Uterus (tissue), 2 donors: ENCODE measurements at regions not wholly inside any gene's neighbourhood (a gene's known extent, or its start where the extent isn't known, plus 50 kb on each side); places are given as distances from the start of the nearest gene placed in this dataset.

Experiments used
- POLR2A ChIP-seq, 2 donors: fragments of 450-650 bp; IDR thresholded peaks; one replicate each; pipeline ENCODE4 v1.6.1; 2016; ENCODE audit warnings: antibody characterized with exemption in 2 of 2, mild to moderate bottlenecking in 1 of 2, moderate library complexity in 1 of 2
- TF ChIP-seq, protein P1 (sequence below), 4 experiments: fragments of 200-600 bp in 2 of 4; fragments of 450-650 bp in 2 of 4; sonication (generic) in 2 of 4; IDR thresholded peaks; one replicate each; pipeline ENCODE4 v1.5.1; 2016 to 2019; ENCODE audit warnings: antibody characterized with exemption in 4 of 4, mild to moderate bottlenecking in 2 of 4, moderate library complexity in 1 of 4

DNA sequence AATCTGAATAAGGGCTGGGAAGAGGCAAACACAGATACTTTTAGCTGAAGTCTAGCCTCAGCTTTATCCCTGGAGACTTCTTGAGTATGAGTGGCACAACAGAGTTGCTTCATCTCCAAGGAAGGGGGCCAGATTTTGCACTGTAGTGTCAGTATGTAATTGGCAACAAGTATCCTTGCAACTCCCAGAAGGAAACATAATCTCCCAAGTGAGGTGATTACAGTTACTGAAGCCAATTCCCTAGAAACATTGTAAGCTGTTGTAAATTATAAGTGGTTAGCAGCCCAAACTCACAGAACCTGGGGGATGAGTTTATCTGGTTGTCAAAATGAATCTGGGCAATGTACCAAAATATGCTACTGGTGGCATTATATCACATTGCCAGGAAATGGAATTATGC is 2065.7 kb upstream of the PCDH20 start:
- TF ChIP-seq, protein P1, sequence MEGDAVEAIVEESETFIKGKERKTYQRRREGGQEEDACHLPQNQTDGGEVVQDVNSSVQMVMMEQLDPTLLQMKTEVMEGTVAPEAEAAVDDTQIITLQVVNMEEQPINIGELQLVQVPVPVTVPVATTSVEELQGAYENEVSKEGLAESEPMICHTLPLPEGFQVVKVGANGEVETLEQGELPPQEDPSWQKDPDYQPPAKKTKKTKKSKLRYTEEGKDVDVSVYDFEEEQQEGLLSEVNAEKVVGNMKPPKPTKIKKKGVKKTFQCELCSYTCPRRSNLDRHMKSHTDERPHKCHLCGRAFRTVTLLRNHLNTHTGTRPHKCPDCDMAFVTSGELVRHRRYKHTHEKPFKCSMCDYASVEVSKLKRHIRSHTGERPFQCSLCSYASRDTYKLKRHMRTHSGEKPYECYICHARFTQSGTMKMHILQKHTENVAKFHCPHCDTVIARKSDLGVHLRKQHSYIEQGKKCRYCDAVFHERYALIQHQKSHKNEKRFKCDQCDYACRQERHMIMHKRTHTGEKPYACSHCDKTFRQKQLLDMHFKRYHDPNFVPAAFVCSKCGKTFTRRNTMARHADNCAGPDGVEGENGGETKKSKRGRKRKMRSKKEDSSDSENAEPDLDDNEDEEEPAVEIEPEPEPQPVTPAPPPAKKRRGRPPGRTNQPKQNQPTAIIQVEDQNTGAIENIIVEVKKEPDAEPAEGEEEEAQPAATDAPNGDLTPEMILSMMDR (IDR thresholded peaks at IDR 0.05), result no peak
- TF ChIP-seq POLR2A (IDR thresholded peaks at IDR 0.05), result no peak
